Retinal pigment epithelial cell (primary cell): ENCODE measurements at regions not wholly inside any gene's neighbourhood (a gene's known extent, or its start where the extent isn't known, plus 50 kb on each side); places are given as distances from the start of the nearest gene placed in this dataset.
"Not testable (repeated sequence)": the region's sequence is repeated elsewhere in the genome, so short reads cannot be mapped to it uniquely, and the experiment has no call there.

Experiments
- DNase-seq: peaks from one replicate; pipeline ENCODE4 v3.0.0-alpha.2; 2010; ENCODE audit warnings: low read depth
- H3K4me3 ChIP-seq: 2 replicates; pipeline ENCODE4 v1.5.1; 2011; ENCODE audit warnings: mild to moderate bottlenecking, low read length, control low read depth, moderate library complexity
- CTCF ChIP-seq: conservative IDR thresholded peaks from 2 replicates; pipeline ENCODE4 v1.5.1; 2011; ENCODE audit warnings: low read depth, low read length, control low read depth, inconsistent platforms

DNA sequence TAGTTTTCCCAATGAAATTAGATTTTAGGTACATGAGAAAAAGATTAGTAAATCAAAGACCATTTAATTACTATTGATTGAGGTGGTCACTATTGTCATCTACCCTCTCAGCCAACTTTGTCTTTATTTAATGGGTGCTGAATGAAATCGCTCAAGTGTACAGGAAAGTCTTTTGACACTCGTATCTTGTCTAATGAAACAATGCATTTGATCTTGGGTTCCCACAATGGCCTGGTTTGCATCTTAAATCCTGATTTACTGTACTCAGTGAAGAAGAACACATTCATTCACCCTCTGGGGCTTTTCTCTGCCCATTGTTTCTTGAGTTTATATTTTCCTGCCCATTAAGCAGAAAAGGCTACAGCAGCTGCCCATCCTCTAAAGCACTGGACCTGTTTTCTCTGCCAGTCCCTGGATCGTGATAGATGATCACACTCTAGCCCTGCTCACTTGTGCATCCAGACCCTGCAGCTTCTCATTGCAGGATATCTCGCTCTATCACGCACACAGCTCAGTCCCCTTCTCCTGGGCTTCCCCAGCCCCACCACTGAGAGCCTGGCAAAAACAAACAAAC is 1369.3 kb downstream of the AACS start:
- no peak for DNase-seq
- no peak overlapping the region for H3K4me3 ChIP-seq
- no peak for TF ChIP-seq CTCF

- no peak for DNase-seq
- no peak overlapping the region for H3K4me3 ChIP-seq
- no peak for TF ChIP-seq CTCF
These were observed 1370.8 kb downstream of the AACS start for GRCh38 chr12:126436041-126436440.

GRCh38 chr12:126437934-126438333 is 1372.7 kb downstream of the AACS start:
- DNase-seq: no peak
- TF ChIP-seq CTCF: no peak
- no peak overlapping the region for H3K4me3 ChIP-seq

GRCh38 chr12:126443977-126444376 is 1378.7 kb downstream of the AACS start:
- no peak overlapping the region for H3K4me3 ChIP-seq
- no peak for DNase-seq
- TF ChIP-seq CTCF: no peak

GRCh38 chr12:126447346-126447745 is 1382.1 kb downstream of the AACS start:
- H3K4me3 ChIP-seq: no peak overlapping the region
- TF ChIP-seq CTCF: no peak
- no peak for DNase-seq

DNA sequence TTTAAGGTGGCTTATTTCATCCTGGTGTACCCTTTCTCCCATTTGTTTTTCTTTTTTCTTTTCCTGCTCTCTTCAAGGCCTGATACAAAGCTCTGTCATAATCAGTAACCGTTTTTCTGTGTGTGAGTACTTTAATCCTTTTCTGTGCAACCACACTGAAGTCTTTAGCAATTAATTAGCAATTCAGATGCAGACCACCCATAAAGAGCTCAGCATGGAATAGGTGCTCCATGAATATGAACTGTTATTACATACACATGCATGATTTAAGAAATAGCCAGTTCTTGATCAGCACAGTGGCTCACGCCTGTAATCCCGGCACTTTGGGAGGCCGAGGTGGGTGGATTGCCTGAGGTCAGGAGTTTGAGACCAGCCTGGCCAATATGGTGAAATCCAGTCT is 1386.6 kb downstream of the AACS start:
- TF ChIP-seq CTCF: no peak
- H3K4me3 ChIP-seq: no peak overlapping the region
- DNase-seq: no peak

DNA sequence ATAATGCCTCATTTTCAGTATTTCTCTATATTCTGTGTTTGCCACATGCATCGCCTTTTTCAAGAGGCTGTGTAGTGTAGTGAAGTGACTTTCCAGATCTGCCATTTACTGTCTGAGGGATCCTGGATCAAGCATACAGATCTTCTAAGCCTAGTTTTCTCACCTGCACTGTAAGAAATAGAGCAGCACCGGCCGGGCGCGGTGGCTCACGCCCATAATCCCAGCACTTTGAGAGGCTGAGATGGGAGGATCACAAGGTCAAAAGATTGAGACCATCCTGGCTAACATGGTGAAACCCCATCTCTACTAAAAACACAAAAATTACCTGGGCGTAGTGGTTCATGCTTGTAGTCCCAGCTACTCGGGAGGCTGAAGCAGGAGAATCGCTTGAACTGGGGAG is 1387.5 kb downstream of the AACS start:
- not testable (repeated sequence) for H3K4me3 ChIP-seq

GRCh38 chr12:126454581-126454980 is 1389.3 kb downstream of the AACS start:
- no peak for TF ChIP-seq CTCF
- DNase-seq: no peak
- H3K4me3 ChIP-seq: no peak overlapping the region

More for the DNA sequence above, 1387.5 kb downstream of the AACS start:
- DNase-seq: not testable (repeated sequence)
